HFF-Myc (cell line): ENCODE measurements at regions not wholly inside any gene's neighbourhood (a gene's known extent, or its start where the extent isn't known, plus 50 kb on each side); places are given as distances from the start of the nearest gene placed in this dataset.
"Not testable (repeated sequence)": the region's sequence is repeated elsewhere in the genome, so short reads cannot be mapped to it uniquely, and the experiment has no call there.

Experiments used
- DNase-seq: peaks from one replicate; pipeline ENCODE4 v3.0.0-alpha.2; 2011; ENCODE audit warnings: low read depth; ENCODE audit errors: extremely low read depth
- H3K4me3 ChIP-seq: replicated peaks from 2 replicates; pipeline ENCODE4 v1.5.1; 2011; ENCODE audit warnings: low read depth, mild to moderate bottlenecking, control low read depth, low read length
- CTCF ChIP-seq: IDR thresholded peaks from 2 replicates; pipeline ENCODE4 v1.5.1; 2012; ENCODE audit warnings: mild to moderate bottlenecking, low read depth, low read length, control low read depth; ENCODE audit errors: missing control alignments

GRCh38 chr6:4412488-4412887 is 277.1 kb upstream of the ECI2 start:
- TF ChIP-seq CTCF, result no peak
- H3K4me3 ChIP-seq, result no peak overlapping the region
- no peak for DNase-seq

- no peak for TF ChIP-seq CTCF
- no peak for DNase-seq
- H3K4me3 ChIP-seq, result no peak overlapping the region
These were observed 276.7 kb upstream of the ECI2 start for GRCh38 chr6:4412077-4412476.

GRCh38 chr6:4407710-4408109 is 272.3 kb upstream of the ECI2 start:
- not testable (repeated sequence) for DNase-seq, H3K4me3 ChIP-seq

GRCh38 chr6:4405621-4406212 is 270.3 kb upstream of the ECI2 start:
- DNase-seq, result no peak
- no peak for TF ChIP-seq CTCF
- no peak overlapping the region for H3K4me3 ChIP-seq

- no peak for TF ChIP-seq CTCF
- no peak for DNase-seq
- no peak overlapping the region for H3K4me3 ChIP-seq
These were observed 269.0 kb upstream of the ECI2 start for GRCh38 chr6:4404415-4404814.

GRCh38 chr6:4403828-4404227 is 268.5 kb upstream of the ECI2 start:
- TF ChIP-seq CTCF, result no peak
- DNase-seq, result no peak
- no peak overlapping the region for H3K4me3 ChIP-seq

- H3K4me3 ChIP-seq, result no peak overlapping the region
- no peak for DNase-seq
- no peak for TF ChIP-seq CTCF
These were observed 267.8 kb upstream of the ECI2 start for GRCh38 chr6:4403023-4403752.
